Osteoblast (primary cell): ENCODE measurements at regions not wholly inside any gene's neighbourhood (a gene's known extent, or its start where the extent isn't known, plus 50 kb on each side); places are given as distances from the start of the nearest gene placed in this dataset.

Experiments used
- DNase-seq: peaks from one replicate; pipeline ENCODE4 v3.0.0; 2011; ENCODE audit warnings: low spot score, mixed read lengths; ENCODE audit not compliant: insufficient read length; ENCODE audit errors: missing footprints
- H2AFZ ChIP-seq: 2 replicates; pipeline ENCODE4 v1.6.0; 2011; ENCODE audit warnings: mild to moderate bottlenecking, low read length
- H3K27ac ChIP-seq: 2 replicates; pipeline ENCODE4 v1.5.1; 2011; ENCODE audit warnings: mild to moderate bottlenecking, low read depth, low read length, moderate library complexity
- H3K27me3 ChIP-seq: 2 replicates; pipeline ENCODE4 v1.6.0; 2012; ENCODE audit warnings: mild to moderate bottlenecking, control low read depth, inconsistent platforms, low read length, moderate library complexity; ENCODE audit not compliant: insufficient read depth
- H3K36me3 ChIP-seq: 2 replicates; pipeline ENCODE4 v1.5.1; 2011; ENCODE audit warnings: mild to moderate bottlenecking, low read length, control low read depth, moderate library complexity; ENCODE audit not compliant: insufficient read depth
- H3K4me1 ChIP-seq: 2 replicates; pipeline ENCODE4 v1.5.1; 2011; ENCODE audit warnings: mild to moderate bottlenecking, low read length, control low read depth, moderate library complexity; ENCODE audit not compliant: insufficient read depth
- H3K4me2 ChIP-seq: 2 replicates; pipeline ENCODE4 v1.6.0; 2011; ENCODE audit warnings: mild to moderate bottlenecking, low read length; ENCODE audit not compliant: insufficient read depth
- H3K4me3 ChIP-seq: fragments of 200-600 bp; sonication (generic); 3 replicates; pipeline ENCODE4 v1.5.1; 2012; ENCODE audit warnings: mild to moderate bottlenecking, low read length, inconsistent platforms; ENCODE audit not compliant: insufficient read depth
- H3K79me2 ChIP-seq: 2 replicates; pipeline ENCODE4 v1.6.0; 2012; ENCODE audit warnings: mild to moderate bottlenecking, low read length, control low read depth, inconsistent platforms; ENCODE audit not compliant: insufficient read depth
- H3K9me3 ChIP-seq: 2 replicates; pipeline ENCODE4 v1.5.1; 2011; ENCODE audit warnings: low read depth, low read length, control low read depth
- H4K20me1 ChIP-seq: 2 replicates; pipeline ENCODE4 v1.6.0; 2012; ENCODE audit warnings: mild to moderate bottlenecking, low read length, control low read depth; ENCODE audit not compliant: insufficient read depth
- CTCF ChIP-seq: IDR thresholded peaks from 2 replicates; pipeline ENCODE4 v1.5.1; 2011; ENCODE audit warnings: mild to moderate bottlenecking, low read depth, low read length, moderate library complexity; ENCODE audit errors: extremely low read depth

DNA sequence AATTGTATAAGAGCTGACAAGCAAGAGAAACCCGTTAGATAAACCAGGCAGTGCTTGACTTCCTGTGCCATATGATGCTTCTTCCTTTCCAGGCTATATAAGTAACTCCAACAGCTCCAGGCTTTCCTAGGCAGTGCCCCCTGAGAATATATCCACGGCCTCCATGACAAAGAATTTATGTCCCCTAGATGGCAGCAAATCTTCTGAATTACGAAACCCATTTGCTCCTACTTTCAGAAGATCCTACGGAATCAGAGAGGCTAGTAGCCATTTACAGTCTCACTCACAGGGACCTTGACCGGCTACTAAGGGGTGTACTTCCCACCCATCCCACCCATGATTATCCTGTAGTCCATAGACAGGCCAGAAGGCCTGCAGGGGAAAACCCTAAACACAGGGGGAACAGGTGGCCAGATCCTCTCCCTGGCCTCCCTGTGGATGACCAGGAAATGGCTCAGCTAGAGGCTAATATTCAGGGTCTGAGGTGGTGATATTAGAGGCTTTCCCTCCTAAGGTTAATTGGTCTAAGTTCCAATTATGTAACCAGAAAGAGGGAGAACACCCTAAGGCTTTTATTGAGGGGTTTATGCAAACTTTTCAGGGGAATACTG is 77.2 kb upstream of the DCD start:
- Histone ChIP-seq H3K79me2 (no peaks in the 10 kb centered on the region), H3K36me3 (no peaks in the 10 kb centered on the region), H4K20me1 (no peaks in the 10 kb centered on the region), H3K27me3 (peaks cover 2% of the 10 kb centered on the region), H3K4me3 (no peak overlapping the region), H3K9me3 (no peaks in the 10 kb centered on the region), H3K27ac (no peak overlapping the region), H2AFZ (no peak overlapping the region), H3K4me1 (no peaks in the 10 kb centered on the region), H3K4me2 (no peak overlapping the region)
- no peak for DNase-seq
- TF ChIP-seq CTCF: peak; percentile 36

DNA sequence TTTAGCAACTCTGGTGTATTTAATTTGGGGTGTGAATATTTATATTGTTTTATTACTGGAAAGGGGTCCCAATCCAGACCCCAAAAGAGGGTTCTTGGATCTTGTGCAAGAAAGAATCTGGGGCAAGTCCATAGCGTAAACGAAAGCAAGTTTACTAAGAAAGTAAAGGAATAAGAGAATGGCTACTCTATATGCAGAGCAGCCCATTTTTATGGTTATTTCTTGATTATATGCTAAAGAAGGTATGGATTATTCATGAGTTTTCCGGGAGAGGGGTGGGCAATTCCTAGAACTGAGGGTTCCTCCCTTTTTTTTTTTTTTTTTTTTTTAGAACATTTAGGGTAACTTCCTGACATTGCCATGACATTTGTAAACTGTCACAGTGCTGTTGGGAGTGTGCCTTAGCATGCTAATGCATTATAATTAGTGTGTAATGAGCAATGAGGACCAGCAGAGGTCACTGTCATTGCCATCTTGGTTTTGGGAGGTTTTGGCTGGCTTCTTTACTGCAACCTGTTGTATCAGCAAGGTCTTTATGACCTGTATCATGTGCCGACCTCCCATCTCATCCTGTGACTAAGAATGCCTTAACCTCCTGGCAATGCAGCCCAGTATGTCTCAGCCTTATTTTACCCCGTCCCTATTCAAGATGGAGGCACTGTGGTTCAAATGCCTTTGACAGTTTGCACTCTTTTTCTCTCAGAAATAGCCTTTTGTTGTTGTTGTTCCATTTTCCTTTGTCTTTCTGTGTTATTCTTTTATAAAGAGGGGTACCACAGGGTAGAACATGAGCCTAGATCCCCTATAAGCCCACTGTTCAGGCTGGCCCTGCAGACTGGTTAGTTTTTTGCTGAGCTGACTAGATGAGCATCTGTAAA is 75.5 kb upstream of the DCD start:
- Histone ChIP-seq H3K27me3 (no peaks in the 10 kb centered on the region), H3K27ac (no peak overlapping the region), H3K9me3 (no peaks in the 10 kb centered on the region), H3K79me2 (no peaks in the 10 kb centered on the region), H3K36me3 (no peaks in the 10 kb centered on the region), H4K20me1 (no peaks in the 10 kb centered on the region), H3K4me3 (no peak overlapping the region), H3K4me1 (no peaks in the 10 kb centered on the region), H2AFZ (no peak overlapping the region), H3K4me2 (no peak overlapping the region)
- no peak for DNase-seq
- TF ChIP-seq CTCF: peak; percentile 73

DNA sequence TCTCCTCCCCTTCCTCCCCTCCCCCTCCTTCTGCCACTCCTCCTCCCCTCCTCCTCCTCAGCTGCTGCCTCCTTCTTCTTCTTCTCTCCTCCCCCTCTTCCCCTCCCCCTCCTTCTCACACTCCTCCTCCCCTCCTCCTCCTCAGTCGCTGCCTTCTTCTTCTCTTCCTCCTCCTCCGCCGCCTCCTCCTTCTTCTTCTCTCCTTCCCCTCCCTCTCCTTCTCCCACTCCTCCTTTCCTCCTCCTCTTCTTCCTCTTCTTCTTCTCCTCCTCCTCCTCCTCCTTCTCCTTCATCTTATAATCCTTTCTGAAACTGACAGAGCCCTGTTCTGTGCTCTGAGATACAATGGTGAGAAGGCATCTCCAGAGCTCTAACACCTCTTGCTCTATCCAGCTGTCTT is 73.1 kb upstream of the DCD start:
- Histone ChIP-seq H3K9me3 (no peaks in the 10 kb centered on the region), H3K36me3 (no peaks in the 10 kb centered on the region), H2AFZ (no peak overlapping the region), H3K79me2 (no peaks in the 10 kb centered on the region), H4K20me1 (no peaks in the 10 kb centered on the region), H3K4me1 (no peaks in the 10 kb centered on the region), H3K4me3 (no peak overlapping the region), H3K27ac (no peak overlapping the region), H3K27me3 (no peaks in the 10 kb centered on the region), H3K4me2 (no peak overlapping the region)
- no peak for DNase-seq
- TF ChIP-seq CTCF: no peak

DNA sequence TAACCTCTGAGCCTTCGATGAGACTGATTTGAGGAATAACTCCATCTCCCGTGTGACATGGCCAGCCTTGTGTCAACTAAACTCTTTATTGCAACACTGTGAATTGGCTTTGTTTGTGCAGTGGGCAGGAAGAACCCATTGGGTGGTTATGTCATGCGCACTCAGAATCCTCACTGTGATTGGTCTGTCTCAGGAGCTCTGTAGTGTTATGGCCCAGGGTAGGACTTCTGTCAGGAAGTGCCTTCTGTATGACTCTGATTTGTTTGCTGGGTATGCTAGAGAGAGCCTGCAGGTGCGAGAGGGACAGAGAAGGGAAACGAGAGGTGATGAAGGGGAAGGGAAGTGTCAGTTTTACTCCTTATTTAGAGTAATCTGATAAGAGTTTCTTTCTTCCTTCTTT is 71.5 kb upstream of the DCD start:
- TF ChIP-seq CTCF: no peak
- H3K36me3 ChIP-seq: no peaks in the 10 kb centered on the region
- H3K4me1 ChIP-seq: no peaks in the 10 kb centered on the region
- no peaks in the 10 kb centered on the region for H4K20me1 ChIP-seq
- H3K27me3 ChIP-seq: no peaks in the 10 kb centered on the region
- DNase-seq: no peak
- H3K79me2 ChIP-seq: no peaks in the 10 kb centered on the region
- no peaks in the 10 kb centered on the region for H3K9me3 ChIP-seq
- no peak overlapping the region for H3K4me2 ChIP-seq
- no peak overlapping the region for H2AFZ ChIP-seq
- no peak overlapping the region for H3K4me3 ChIP-seq
- H3K27ac ChIP-seq: no peak overlapping the region
